ENCODE measurements at regions not wholly inside any gene's neighbourhood (a gene's known extent, or its start where the extent isn't known, plus 50 kb on each side); places are given as distances from the start of the nearest gene placed in this dataset.

DNA sequence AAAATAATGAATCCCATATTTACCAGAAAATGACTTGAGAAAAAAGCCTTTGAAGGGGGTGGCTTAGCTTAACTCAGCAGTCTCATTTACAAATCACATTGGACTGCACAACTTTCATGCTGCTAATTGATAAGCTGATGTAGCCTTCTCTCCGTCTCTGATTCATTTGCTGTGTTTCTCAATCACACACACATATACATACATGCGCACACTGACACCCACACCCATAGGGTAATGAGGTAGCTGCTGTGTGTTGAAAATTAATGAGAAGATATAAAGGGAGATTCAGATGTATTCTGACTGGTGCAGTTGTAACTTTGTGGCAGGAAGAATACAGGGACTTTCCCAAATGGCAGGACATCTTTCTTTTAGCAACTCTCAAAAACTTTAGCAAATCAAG lies 141.9 kb upstream of the GCFC2 start:
- TF ChIP-seq POLR2A (IDR thresholded peaks at IDR 0.05) = no peak
- no peak for TF ChIP-seq CTCF (IDR thresholded peaks at IDR 0.05)
- no peak for TF ChIP-seq EP300 (IDR thresholded peaks at IDR 0.05)
